HepG2 (cell line): ENCODE measurements at regions not wholly inside any gene's neighbourhood (a gene's known extent, or its start where the extent isn't known, plus 50 kb on each side); places are given as distances from the start of the nearest gene placed in this dataset.

Experiments
- BCL3 ChIP-seq: sonication (generic); formaldehyde crosslinking; IDR thresholded peaks from 2 replicates; pipeline ENCODE4 v1.5.1; 2020; ENCODE audit warnings: mild to moderate bottlenecking, missing genetic modification reagents, moderate library complexity
- EZH2 ChIP-seq: conservative IDR thresholded peaks from 2 replicates; pipeline ENCODE4 v1.6.1; 2012; ENCODE audit warnings: mild to moderate bottlenecking, low read depth, low read length, moderate library complexity
- MED1 ChIP-seq: sonication (generic); formaldehyde crosslinking; IDR thresholded peaks from 2 replicates; pipeline ENCODE4 v1.4.0; 2020; ENCODE audit warnings: missing genetic modification reagents
- ZBTB21 ChIP-seq: sonication (generic); formaldehyde crosslinking; IDR thresholded peaks from 2 replicates; pipeline ENCODE4 v1.4.0; 2020; ENCODE audit warnings: missing genetic modification reagents
- ZNF124 ChIP-seq: sonication (generic); formaldehyde crosslinking; IDR thresholded peaks from 2 replicates; pipeline ENCODE4 v1.4.0; 2020; ENCODE audit warnings: missing genetic modification reagents
- ZNF577 ChIP-seq: sonication (generic); formaldehyde crosslinking; IDR thresholded peaks from 2 replicates; pipeline ENCODE4 v1.4.0; 2020; ENCODE audit warnings: mild to moderate bottlenecking, low read depth, missing genetic modification reagents, borderline replicate concordance
- TF ChIP-seq, protein P1 (sequence below): sonication (generic); formaldehyde crosslinking; IDR thresholded peaks from 2 replicates; pipeline ENCODE4 v1.4.0; 2020; ENCODE audit warnings: missing genetic modification reagents, mild to moderate bottlenecking, borderline replicate concordance
- TF ChIP-seq, protein P2 (sequence below): sonication (generic); formaldehyde crosslinking; IDR thresholded peaks from 2 replicates; pipeline ENCODE4 v1.5.0; 2020; ENCODE audit warnings: mild to moderate bottlenecking, missing genetic modification reagents, moderate library complexity
- TF ChIP-seq, protein P3 (sequence below), 2 experiments: IDR thresholded peaks; 2 replicates each; pipeline ENCODE4 v1.6.1; 2011 to 2012; ENCODE audit warnings: low read length in 2 of 2, borderline replicate concordance in 1 of 2, low read depth in 1 of 2, mild to moderate bottlenecking in 1 of 2, moderate library complexity in 1 of 2

DNA sequence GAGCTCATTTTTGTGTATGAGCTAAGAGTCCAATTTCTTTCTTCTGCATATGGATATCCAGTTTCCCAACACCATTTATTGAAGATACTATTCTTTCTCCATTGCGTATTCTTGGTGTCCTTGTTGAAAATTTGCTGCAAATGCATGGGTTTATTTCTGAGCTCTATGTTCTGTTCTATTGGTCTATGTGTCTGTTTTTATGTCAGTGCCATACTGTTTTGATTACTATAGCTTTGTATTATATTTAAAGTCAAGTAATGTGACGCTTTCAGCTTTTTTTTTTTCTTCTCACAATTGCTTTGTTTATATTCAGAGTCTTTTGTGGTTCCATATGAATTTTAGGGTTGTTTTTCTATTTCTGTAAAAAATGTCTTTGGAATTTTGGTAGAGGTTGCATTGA lies 247.1 kb upstream of the TBX3 start:
- no peak for TF ChIP-seq ZBTB21 (CRISPR knock-in tag)
- TF ChIP-seq MED1 = no peak
- TF ChIP-seq, protein P1, sequence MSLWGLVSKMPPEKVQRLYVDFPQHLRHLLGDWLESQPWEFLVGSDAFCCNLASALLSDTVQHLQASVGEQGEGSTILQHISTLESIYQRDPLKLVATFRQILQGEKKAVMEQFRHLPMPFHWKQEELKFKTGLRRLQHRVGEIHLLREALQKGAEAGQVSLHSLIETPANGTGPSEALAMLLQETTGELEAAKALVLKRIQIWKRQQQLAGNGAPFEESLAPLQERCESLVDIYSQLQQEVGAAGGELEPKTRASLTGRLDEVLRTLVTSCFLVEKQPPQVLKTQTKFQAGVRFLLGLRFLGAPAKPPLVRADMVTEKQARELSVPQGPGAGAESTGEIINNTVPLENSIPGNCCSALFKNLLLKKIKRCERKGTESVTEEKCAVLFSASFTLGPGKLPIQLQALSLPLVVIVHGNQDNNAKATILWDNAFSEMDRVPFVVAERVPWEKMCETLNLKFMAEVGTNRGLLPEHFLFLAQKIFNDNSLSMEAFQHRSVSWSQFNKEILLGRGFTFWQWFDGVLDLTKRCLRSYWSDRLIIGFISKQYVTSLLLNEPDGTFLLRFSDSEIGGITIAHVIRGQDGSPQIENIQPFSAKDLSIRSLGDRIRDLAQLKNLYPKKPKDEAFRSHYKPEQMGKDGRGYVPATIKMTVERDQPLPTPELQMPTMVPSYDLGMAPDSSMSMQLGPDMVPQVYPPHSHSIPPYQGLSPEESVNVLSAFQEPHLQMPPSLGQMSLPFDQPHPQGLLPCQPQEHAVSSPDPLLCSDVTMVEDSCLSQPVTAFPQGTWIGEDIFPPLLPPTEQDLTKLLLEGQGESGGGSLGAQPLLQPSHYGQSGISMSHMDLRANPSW = no peak
- TF ChIP-seq, protein P2, sequence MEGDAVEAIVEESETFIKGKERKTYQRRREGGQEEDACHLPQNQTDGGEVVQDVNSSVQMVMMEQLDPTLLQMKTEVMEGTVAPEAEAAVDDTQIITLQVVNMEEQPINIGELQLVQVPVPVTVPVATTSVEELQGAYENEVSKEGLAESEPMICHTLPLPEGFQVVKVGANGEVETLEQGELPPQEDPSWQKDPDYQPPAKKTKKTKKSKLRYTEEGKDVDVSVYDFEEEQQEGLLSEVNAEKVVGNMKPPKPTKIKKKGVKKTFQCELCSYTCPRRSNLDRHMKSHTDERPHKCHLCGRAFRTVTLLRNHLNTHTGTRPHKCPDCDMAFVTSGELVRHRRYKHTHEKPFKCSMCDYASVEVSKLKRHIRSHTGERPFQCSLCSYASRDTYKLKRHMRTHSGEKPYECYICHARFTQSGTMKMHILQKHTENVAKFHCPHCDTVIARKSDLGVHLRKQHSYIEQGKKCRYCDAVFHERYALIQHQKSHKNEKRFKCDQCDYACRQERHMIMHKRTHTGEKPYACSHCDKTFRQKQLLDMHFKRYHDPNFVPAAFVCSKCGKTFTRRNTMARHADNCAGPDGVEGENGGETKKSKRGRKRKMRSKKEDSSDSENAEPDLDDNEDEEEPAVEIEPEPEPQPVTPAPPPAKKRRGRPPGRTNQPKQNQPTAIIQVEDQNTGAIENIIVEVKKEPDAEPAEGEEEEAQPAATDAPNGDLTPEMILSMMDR = no peak
- TF ChIP-seq ZNF124 (CRISPR knock-in tag) = no peak
- TF ChIP-seq BCL3 (CRISPR knock-in tag) = no peak
- TF ChIP-seq EZH2 = no peak
- TF ChIP-seq, protein P3, sequence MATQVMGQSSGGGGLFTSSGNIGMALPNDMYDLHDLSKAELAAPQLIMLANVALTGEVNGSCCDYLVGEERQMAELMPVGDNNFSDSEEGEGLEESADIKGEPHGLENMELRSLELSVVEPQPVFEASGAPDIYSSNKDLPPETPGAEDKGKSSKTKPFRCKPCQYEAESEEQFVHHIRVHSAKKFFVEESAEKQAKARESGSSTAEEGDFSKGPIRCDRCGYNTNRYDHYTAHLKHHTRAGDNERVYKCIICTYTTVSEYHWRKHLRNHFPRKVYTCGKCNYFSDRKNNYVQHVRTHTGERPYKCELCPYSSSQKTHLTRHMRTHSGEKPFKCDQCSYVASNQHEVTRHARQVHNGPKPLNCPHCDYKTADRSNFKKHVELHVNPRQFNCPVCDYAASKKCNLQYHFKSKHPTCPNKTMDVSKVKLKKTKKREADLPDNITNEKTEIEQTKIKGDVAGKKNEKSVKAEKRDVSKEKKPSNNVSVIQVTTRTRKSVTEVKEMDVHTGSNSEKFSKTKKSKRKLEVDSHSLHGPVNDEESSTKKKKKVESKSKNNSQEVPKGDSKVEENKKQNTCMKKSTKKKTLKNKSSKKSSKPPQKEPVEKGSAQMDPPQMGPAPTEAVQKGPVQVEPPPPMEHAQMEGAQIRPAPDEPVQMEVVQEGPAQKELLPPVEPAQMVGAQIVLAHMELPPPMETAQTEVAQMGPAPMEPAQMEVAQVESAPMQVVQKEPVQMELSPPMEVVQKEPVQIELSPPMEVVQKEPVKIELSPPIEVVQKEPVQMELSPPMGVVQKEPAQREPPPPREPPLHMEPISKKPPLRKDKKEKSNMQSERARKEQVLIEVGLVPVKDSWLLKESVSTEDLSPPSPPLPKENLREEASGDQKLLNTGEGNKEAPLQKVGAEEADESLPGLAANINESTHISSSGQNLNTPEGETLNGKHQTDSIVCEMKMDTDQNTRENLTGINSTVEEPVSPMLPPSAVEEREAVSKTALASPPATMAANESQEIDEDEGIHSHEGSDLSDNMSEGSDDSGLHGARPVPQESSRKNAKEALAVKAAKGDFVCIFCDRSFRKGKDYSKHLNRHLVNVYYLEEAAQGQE (IDR thresholded peaks at IDR 0.05; ENCODE audit: borderline replicate concordance in 1 of 2, low read depth in 1 of 2, low read length in 2 of 2) = no peak
- no peak for TF ChIP-seq ZNF577
